ENCODE measurements at regions not wholly inside any gene's neighbourhood (a gene's known extent, or its start where the extent isn't known, plus 50 kb on each side); places are given as distances from the start of the nearest gene placed in this dataset.

DNA sequence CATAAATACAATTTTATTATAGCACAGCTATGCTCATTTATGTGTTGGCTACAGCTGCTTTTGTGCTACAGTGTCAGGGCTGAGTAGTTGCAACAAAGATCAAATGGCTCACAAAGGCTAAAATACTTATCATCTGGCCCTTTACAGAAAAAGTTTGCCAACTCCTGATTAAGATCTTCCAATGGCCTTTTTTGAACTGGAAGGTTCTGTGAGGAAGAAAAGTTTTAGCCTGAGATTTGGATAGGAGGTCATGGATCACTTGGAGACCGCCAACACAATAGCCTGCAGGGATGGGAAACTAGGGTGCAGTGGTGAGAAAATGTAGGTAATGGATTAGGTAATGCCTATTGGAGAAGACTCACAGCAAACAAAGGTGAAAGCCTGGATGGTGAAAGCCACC, 169.8 kb downstream of the NOC3L start:
- TF ChIP-seq EZH2phosphoT487 (conservative IDR thresholded peaks at IDR 0.05; ENCODE audit: low read length) (no peak), CTCF (IDR thresholded peaks at IDR 0.05; ENCODE audit: insufficient read depth, low read length, poor library complexity, severe bottlenecking) (no peak)
- no peaks in the 10 kb centered on the region for H3K36me3 ChIP-seq (ENCODE audit: low read length)
- H3F3A ChIP-seq (ENCODE audit: insufficient read depth): no peaks in the 10 kb centered on the region
- no peaks in the 10 kb centered on the region for H3K79me2 ChIP-seq (ENCODE audit: insufficient read depth, low read length)
- no peak overlapping the region for H3K9ac ChIP-seq (ENCODE audit: low read length)
- no peak overlapping the region for H3K27ac ChIP-seq (ENCODE audit: low read depth, low read length)
- H2AFZ ChIP-seq (ENCODE audit: low read depth, low read length, severe bottlenecking): no peak overlapping the region
- H3K4me3 ChIP-seq (ENCODE audit: insufficient read depth, low read length, poor library complexity, severe bottlenecking): no peak overlapping the region
- H4K20me1 ChIP-seq (ENCODE audit: low read depth, low read length): no peaks in the 10 kb centered on the region
- H3K9me3 ChIP-seq (ENCODE audit: insufficient read depth, low read length): no peaks in the 10 kb centered on the region
- H3K27me3 ChIP-seq (ENCODE audit: low read length): no peaks in the 10 kb centered on the region
- H3K4me2 ChIP-seq (ENCODE audit: low read depth, low read length, poor library complexity, severe bottlenecking): no peak overlapping the region
- no peaks in the 10 kb centered on the region for H3K9me2 ChIP-seq (replicated peaks; ENCODE audit: insufficient read depth, low read length)

- Histone ChIP-seq H3K36me3 (ENCODE audit: low read length) (no peaks in the 10 kb centered on the region), H2AFZ (ENCODE audit: low read depth, low read length, severe bottlenecking) (no peak overlapping the region), H3F3A (ENCODE audit: insufficient read depth) (no peaks in the 10 kb centered on the region), H3K9me3 (ENCODE audit: insufficient read depth, low read length) (no peaks in the 10 kb centered on the region), H3K9me2 (replicated peaks; ENCODE audit: insufficient read depth, low read length) (no peaks in the 10 kb centered on the region), H3K27me3 (ENCODE audit: low read length) (no peaks in the 10 kb centered on the region), H4K20me1 (ENCODE audit: low read depth, low read length) (no peaks in the 10 kb centered on the region), H3K4me2 (ENCODE audit: low read depth, low read length, poor library complexity, severe bottlenecking) (no peak overlapping the region), H3K79me2 (ENCODE audit: insufficient read depth, low read length) (no peaks in the 10 kb centered on the region), H3K9ac (ENCODE audit: low read length) (no peak overlapping the region), H3K4me3 (ENCODE audit: insufficient read depth, low read length, poor library complexity, severe bottlenecking) (no peak overlapping the region), H3K27ac (ENCODE audit: low read depth, low read length) (no peak overlapping the region)
- TF ChIP-seq CTCF (IDR thresholded peaks at IDR 0.05; ENCODE audit: insufficient read depth, low read length, poor library complexity, severe bottlenecking) (no peak), EZH2phosphoT487 (conservative IDR thresholded peaks at IDR 0.05; ENCODE audit: low read length) (no peak)
Measured at GRCh38 chr10:94193466-94193924, 169.2 kb downstream of the NOC3L start.

DNA sequence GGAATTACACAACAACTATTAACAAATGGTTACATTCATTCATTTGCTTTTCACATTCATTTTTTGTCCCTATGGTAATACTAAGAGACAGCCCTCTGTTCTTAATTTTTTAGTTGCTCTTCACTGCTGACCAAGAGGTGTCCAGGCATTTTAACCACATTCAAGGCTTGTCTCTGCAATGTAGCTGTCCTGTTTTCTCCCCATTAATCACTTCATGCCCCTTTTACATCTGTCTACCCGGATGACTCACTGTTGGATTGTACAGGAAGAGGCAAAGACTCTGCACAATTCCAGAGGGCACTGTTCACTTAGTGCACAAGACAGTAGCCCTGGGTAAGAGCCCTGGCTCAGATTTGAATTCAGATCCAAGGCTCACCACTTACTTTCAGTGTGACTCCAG, 168.5 kb downstream of the NOC3L start:
- Histone ChIP-seq H2AFZ (ENCODE audit: low read depth, low read length, severe bottlenecking) (no peak overlapping the region), H3K4me2 (ENCODE audit: low read depth, low read length, poor library complexity, severe bottlenecking) (no peak overlapping the region), H3K9me2 (replicated peaks; ENCODE audit: insufficient read depth, low read length) (no peaks in the 10 kb centered on the region), H3K4me3 (ENCODE audit: insufficient read depth, low read length, poor library complexity, severe bottlenecking) (no peak overlapping the region), H3K9me3 (ENCODE audit: insufficient read depth, low read length) (no peaks in the 10 kb centered on the region), H3K36me3 (ENCODE audit: low read length) (no peaks in the 10 kb centered on the region), H3K27me3 (ENCODE audit: low read length) (no peaks in the 10 kb centered on the region), H3K79me2 (ENCODE audit: insufficient read depth, low read length) (no peaks in the 10 kb centered on the region), H3F3A (ENCODE audit: insufficient read depth) (no peaks in the 10 kb centered on the region), H3K27ac (ENCODE audit: low read depth, low read length) (no peak overlapping the region), H4K20me1 (ENCODE audit: low read depth, low read length) (no peaks in the 10 kb centered on the region), H3K9ac (ENCODE audit: low read length) (no peak overlapping the region)
- TF ChIP-seq CTCF (IDR thresholded peaks at IDR 0.05; ENCODE audit: insufficient read depth, low read length, poor library complexity, severe bottlenecking): no peak
- no peak for TF ChIP-seq EZH2phosphoT487 (conservative IDR thresholded peaks at IDR 0.05; ENCODE audit: low read length)
